ENCODE measurements at regions not wholly inside any gene's neighbourhood (a gene's known extent, or its start where the extent isn't known, plus 50 kb on each side); places are given as distances from the start of the nearest gene placed in this dataset.

GRCh38 chr10:85537561-85537960 lies 829.0 kb downstream of the GRID1 start:
- no peak overlapping the region for H2AFZ ChIP-seq (replicated peaks; ENCODE audit: low read length, poor library complexity)
- no peaks in the 10 kb centered on the region for H3K79me1 ChIP-seq (ENCODE audit: low read depth in 1 of 2, low read length in 2 of 2)
- ChIA-PET CTCF (no interaction called here), POLR2A (ENCODE audit: unreplicated experiment) (no interaction called here)
- no peak overlapping the region for H2BK15ac ChIP-seq (ENCODE audit: low read depth, low read length)
- H4K8ac ChIP-seq (ENCODE audit: low read depth in 2 of 2, low read length in 2 of 2), result no peak overlapping the region
- BruUV-seq (replicated peaks), result no TSS peak
- H4K20me1 ChIP-seq (ENCODE audit: insufficient read depth, low read length), result no peaks in the 10 kb centered on the region
- H4K91ac ChIP-seq (ENCODE audit: insufficient read depth, low read depth, low read length), result no peak overlapping the region
- H2AK9ac ChIP-seq (replicated peaks; ENCODE audit: low read depth, low read length, poor library complexity), result no peak overlapping the region
- in situ Hi-C loops (cut with MboI; ENCODE audit: low sequenced_read_pairs) (no loop called here), dilution Hi-C loops (cut with HindIII; ENCODE audit: low sequenced_read_pairs, unreplicated experiment) (no loop called here), intact Hi-C loops (cut with micrococcal nuclease) (no loop called here)
- no peaks in the 10 kb centered on the region for H3K27me3 ChIP-seq (ENCODE audit: control insufficient read depth, insufficient read depth, low read length)
- no peaks in the 10 kb centered on the region for H3K4me1 ChIP-seq (ENCODE audit: control insufficient read depth, insufficient read depth, low read length)
- H3K4me2 ChIP-seq (ENCODE audit: low read depth, low read length), result no peak overlapping the region
- no peak overlapping the region for H2BK20ac ChIP-seq (ENCODE audit: low read depth, low read length)
- TF ChIP-seq RCOR1 (IDR thresholded peaks at IDR 0.05; ENCODE audit: insufficient replicate concordance, low read length) (no peak), NFE2L2 (IDR thresholded peaks at IDR 0.05; ENCODE audit: low read depth, low read length) (no peak), BHLHE40 (IDR thresholded peaks at IDR 0.05; ENCODE audit: low read depth, low read length) (no peak), USF2 (IDR thresholded peaks at IDR 0.05; ENCODE audit: low read depth, low read length) (no peak), ELK1 (IDR thresholded peaks at IDR 0.05; ENCODE audit: borderline replicate concordance, low read depth, low read length) (no peak), CTCF (conservative IDR thresholded peaks at IDR 0.05; ENCODE audit: low read depth, low read length) (no peak), MAFK (IDR thresholded peaks at IDR 0.05; ENCODE audit: low read depth, low read length) (no peak), RAD21 (IDR thresholded peaks at IDR 0.05; ENCODE audit: low read length) (no peak), MAZ (IDR thresholded peaks at IDR 0.05; ENCODE audit: borderline replicate concordance, low read depth, low read length) (no peak), RFX5 (IDR thresholded peaks at IDR 0.05; ENCODE audit: low read depth, low read length) (no peak), MXI1 (IDR thresholded peaks at IDR 0.05; ENCODE audit: borderline replicate concordance, low read depth, low read length) (no peak)
- no peak overlapping the region for H3K27ac ChIP-seq (ENCODE audit: insufficient read depth, low read length)
- peaks cover 10% of the 10 kb centered on the region; the same call in 1 of the 2 replicates for H3K9me3 ChIP-seq (ENCODE audit: control insufficient read depth, insufficient read depth, low read length)
- no peaks in the 10 kb centered on the region for H3K36me3 ChIP-seq (ENCODE audit: control insufficient read depth, insufficient read depth, low read length)
- no peak overlapping the region for H3K56ac ChIP-seq (ENCODE audit: extremely low read depth, insufficient read depth, low read length)
- H3K4ac ChIP-seq (ENCODE audit: low read depth, low read length), result no peak overlapping the region
- H3K23ac ChIP-seq (ENCODE audit: low read depth, low read length), result no peak overlapping the region
- no peak overlapping the region for H3K9ac ChIP-seq (ENCODE audit: low read depth, low read length)
- no peak overlapping the region for H3K18ac ChIP-seq (ENCODE audit: low read depth, low read length)
- H2BK120ac ChIP-seq (ENCODE audit: low read depth, low read length), result no peak overlapping the region
- DNase-seq, result no peak
- no peak overlapping the region for H4K5ac ChIP-seq (ENCODE audit: low read depth, low read length)
- no peak overlapping the region for H3K4me3 ChIP-seq (ENCODE audit: insufficient read depth, low read depth, low read length)
- no peaks in the 10 kb centered on the region for H3K9me1 ChIP-seq (ENCODE audit: insufficient read depth, low read length)
- ATAC-seq (ENCODE audit: low read depth), result no peak
- no peak overlapping the region for H2BK5ac ChIP-seq (ENCODE audit: low read depth, low read length, poor library complexity, severe bottlenecking)
- H3K14ac ChIP-seq (replicated peaks; ENCODE audit: low read depth, low read length), result no peak overlapping the region
- H2AK5ac ChIP-seq (ENCODE audit: low read depth, low read length), result no peak overlapping the region
